K562 (cell line): ENCODE measurements at regions not wholly inside any gene's neighbourhood (a gene's known extent, or its start where the extent isn't known, plus 50 kb on each side); places are given as distances from the start of the nearest gene placed in this dataset.

Experiments
- ASH1L ChIP-seq: fragments of 450-650 bp; IDR thresholded peaks from 2 replicates; pipeline ENCODE4 v1.6.1; 2018; ENCODE audit warnings: borderline replicate concordance, mild to moderate bottlenecking, low read depth; ENCODE audit not compliant: partially characterized antibody
- BRCA1 ChIP-seq, 2 experiments: fragments of 450-650 bp in 1 of 2; sonication (generic) in 1 of 2; formaldehyde crosslinking in 1 of 2; IDR thresholded peaks; 2 replicates each; pipeline versions ENCODE4 v1.5.0 to v1.6.1; 2017 to 2020; ENCODE audit warnings: mild to moderate bottlenecking in 1 of 2, missing genetic modification reagents in 1 of 2
- EWSR1 ChIP-seq: fragments of 450-650 bp; IDR thresholded peaks from 2 replicates; pipeline ENCODE4 v1.6.1; 2018; ENCODE audit warnings: borderline replicate concordance, mild to moderate bottlenecking, low read depth, moderate library complexity; ENCODE audit not compliant: partially characterized antibody
- HSF4 ChIP-seq: fragments of 250-450 bp; sonication (Bioruptor Pico); IDR thresholded peaks from 2 replicates; pipeline ENCODE4 v2.1.2; 2022; ENCODE audit warnings: mild to moderate bottlenecking, moderate library complexity, borderline replicate concordance
- NKRF ChIP-seq: fragments of 450-650 bp; IDR thresholded peaks from 2 replicates; pipeline ENCODE4 v1.6.1; 2016; ENCODE audit warnings: borderline replicate concordance
- PATZ1 ChIP-seq: fragments of 250-450 bp; sonication (Bioruptor Pico); IDR thresholded peaks from 2 replicates; pipeline ENCODE4 v1.5.0; 2020; ENCODE audit warnings: mild to moderate bottlenecking, borderline replicate concordance
- PHB ChIP-seq: fragments of 250-450 bp; sonication (Bioruptor Pico); IDR thresholded peaks from 2 replicates; pipeline ENCODE4 v1.5.0; 2021
- RBM22 ChIP-seq: fragments of 200-400 bp; formaldehyde crosslinking; IDR thresholded peaks from 2 replicates; pipeline ENCODE4 v1.6.1; 2018; ENCODE audit warnings: low read length, low read depth; ENCODE audit not compliant: poor library complexity, severe bottlenecking
- YY1 ChIP-seq, 3 experiments: IDR thresholded peaks; 2 replicates each; pipeline ENCODE4 v1.6.1; 2011; ENCODE audit warnings: low read length in 2 of 3, mild to moderate bottlenecking in 2 of 3, moderate library complexity in 2 of 3, borderline replicate concordance in 1 of 3, control low read depth in 1 of 3, low read depth in 1 of 3; ENCODE audit not compliant: insufficient read depth in 3 of 3, insufficient replicate concordance in 2 of 3, control insufficient read depth in 1 of 3, insufficient read length in 1 of 3; ENCODE audit errors: extremely low read depth in 1 of 3
- ZBTB7A ChIP-seq: IDR thresholded peaks from 2 replicates; pipeline ENCODE4 v1.6.1; 2011; ENCODE audit warnings: low read depth, mild to moderate bottlenecking, low read length, moderate library complexity, borderline replicate concordance; ENCODE audit not compliant: control insufficient read depth
- ZFX ChIP-seq: sonication (generic); formaldehyde crosslinking; IDR thresholded peaks from 2 replicates; pipeline ENCODE4 v1.8.0; 2022; ENCODE audit warnings: mild to moderate bottlenecking, missing genetic modification reagents, moderate library complexity
- ZNF143 ChIP-seq: sonication (generic); formaldehyde crosslinking; IDR thresholded peaks from 2 replicates; pipeline ENCODE4 v1.9.0; 2022; ENCODE audit warnings: mild to moderate bottlenecking, missing genetic modification reagents
- ZNF197 ChIP-seq: fragments of 200-800 bp; sonication (Bioruptor generic); IDR thresholded peaks from 2 replicates; pipeline ENCODE4 v1.6.1; 2016; ENCODE audit warnings: low read depth, missing genetic modification characterization, missing compliant biosample characterization
- TF ChIP-seq, protein P1 (sequence below): fragments of 450-650 bp; IDR thresholded peaks from 2 replicates; pipeline ENCODE4 v1.7.1; 2018; ENCODE audit warnings: mild to moderate bottlenecking, low read depth; ENCODE audit not compliant: partially characterized antibody
- TF ChIP-seq, protein P2 (sequence below): IDR thresholded peaks from 3 replicates; pipeline ENCODE4 v1.6.1; 2011; ENCODE audit warnings: borderline replicate concordance, mild to moderate bottlenecking; ENCODE audit not compliant: insufficient read length, insufficient read depth

DNA sequence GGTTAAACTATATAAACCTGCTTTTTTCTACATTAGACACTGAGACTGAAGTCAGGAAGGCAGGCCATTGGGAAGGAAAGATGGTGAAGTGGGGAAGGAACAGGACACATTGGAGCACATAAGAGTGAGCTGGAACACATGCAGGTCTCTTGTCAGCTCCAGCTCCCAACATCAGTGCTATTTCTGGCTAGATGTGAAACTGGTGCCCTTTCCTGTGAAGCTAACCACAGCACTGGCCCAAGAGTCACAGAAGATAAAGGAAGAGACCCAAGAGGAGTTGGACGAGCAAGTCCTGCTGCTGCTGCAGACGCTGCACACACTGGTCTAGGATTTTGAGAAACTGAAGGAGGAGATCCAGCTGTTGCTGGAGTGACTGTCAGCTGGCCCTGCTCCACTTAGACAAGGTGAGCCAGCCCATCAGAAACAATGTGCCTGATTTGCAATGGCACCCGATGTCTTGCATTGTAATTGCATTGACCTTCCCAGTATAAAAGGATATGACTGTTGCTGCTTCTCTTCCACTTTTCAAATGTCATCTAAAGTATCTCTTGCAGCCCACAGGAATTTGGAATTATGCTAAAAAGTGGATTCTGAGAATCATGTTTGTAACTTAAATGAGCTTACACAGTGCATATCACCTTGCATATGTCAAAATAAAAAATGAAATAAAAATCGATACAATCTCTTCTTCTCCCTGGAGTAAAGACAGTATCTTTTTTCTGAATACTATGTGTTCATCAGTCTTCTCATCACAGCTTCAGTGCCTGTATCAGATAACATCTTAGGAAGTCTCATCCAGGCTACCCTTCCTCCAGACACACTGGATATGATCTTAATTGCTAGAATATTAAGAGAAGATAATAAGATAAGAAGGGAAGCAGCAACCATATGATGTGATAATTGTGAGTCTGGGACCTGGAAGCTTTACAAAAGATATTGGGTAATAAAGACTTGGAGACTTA is 230.7 kb upstream of the SPRY2 start (continued):
- no peak for TF ChIP-seq YY1 (IDR thresholded peaks at IDR 0.05; ENCODE audit: borderline replicate concordance in 1 of 3, control insufficient read depth in 1 of 3, extremely low read depth in 1 of 3, insufficient read depth in 3 of 3, insufficient read length in 1 of 3, insufficient replicate concordance in 2 of 3, low read depth in 1 of 3, low read length in 2 of 3)
- TF ChIP-seq, protein P1, sequence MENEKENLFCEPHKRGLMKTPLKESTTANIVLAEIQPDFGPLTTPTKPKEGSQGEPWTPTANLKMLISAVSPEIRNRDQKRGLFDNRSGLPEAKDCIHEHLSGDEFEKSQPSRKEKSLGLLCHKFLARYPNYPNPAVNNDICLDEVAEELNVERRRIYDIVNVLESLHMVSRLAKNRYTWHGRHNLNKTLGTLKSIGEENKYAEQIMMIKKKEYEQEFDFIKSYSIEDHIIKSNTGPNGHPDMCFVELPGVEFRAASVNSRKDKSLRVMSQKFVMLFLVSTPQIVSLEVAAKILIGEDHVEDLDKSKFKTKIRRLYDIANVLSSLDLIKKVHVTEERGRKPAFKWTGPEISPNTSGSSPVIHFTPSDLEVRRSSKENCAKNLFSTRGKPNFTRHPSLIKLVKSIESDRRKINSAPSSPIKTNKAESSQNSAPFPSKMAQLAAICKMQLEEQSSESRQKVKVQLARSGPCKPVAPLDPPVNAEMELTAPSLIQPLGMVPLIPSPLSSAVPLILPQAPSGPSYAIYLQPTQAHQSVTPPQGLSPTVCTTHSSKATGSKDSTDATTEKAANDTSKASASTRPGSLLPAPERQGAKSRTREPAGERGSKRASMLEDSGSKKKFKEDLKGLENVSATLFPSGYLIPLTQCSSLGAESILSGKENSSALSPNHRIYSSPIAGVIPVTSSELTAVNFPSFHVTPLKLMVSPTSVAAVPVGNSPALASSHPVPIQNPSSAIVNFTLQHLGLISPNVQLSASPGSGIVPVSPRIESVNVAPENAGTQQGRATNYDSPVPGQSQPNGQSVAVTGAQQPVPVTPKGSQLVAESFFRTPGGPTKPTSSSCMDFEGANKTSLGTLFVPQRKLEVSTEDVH = no peak
- no peak for TF ChIP-seq NKRF
- TF ChIP-seq EWSR1 = no peak
- TF ChIP-seq ZFX (CRISPR knock-in tag) = 0 out of 2 replicates have a peak, but pooled peaks have one; percentile 2
- no peak for TF ChIP-seq BRCA1 (IDR thresholded peaks at IDR 0.05)
- TF ChIP-seq BRCA1 (CRISPR knock-in tag; IDR thresholded peaks at IDR 0.05) = peak; percentile 39; the same call in 1 of the 2 replicates
- TF ChIP-seq PHB (CRISPR knock-in tag) = no peak
- TF ChIP-seq, protein P2, sequence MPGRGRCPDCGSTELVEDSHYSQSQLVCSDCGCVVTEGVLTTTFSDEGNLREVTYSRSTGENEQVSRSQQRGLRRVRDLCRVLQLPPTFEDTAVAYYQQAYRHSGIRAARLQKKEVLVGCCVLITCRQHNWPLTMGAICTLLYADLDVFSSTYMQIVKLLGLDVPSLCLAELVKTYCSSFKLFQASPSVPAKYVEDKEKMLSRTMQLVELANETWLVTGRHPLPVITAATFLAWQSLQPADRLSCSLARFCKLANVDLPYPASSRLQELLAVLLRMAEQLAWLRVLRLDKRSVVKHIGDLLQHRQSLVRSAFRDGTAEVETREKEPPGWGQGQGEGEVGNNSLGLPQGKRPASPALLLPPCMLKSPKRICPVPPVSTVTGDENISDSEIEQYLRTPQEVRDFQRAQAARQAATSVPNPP = no peak
- no peak for TF ChIP-seq ZBTB7A
- TF ChIP-seq ZNF197 (CRISPR knock-in tag) = no peak
- TF ChIP-seq RBM22 = no peak
- peak; percentile 58; the same call in 1 of the 2 replicates for TF ChIP-seq PATZ1 (CRISPR knock-in tag)
- TF ChIP-seq HSF4 (CRISPR knock-in tag) = no peak
- TF ChIP-seq ASH1L = no peak
- TF ChIP-seq ZNF143 (CRISPR knock-in tag) = no peak
